Omental fat pad (tissue), 3 donors: ENCODE measurements at regions not wholly inside any gene's neighbourhood (a gene's known extent, or its start where the extent isn't known, plus 50 kb on each side); places are given as distances from the start of the nearest gene placed in this dataset.

Experiments
- ATAC-seq: fragments of 150-250 bp; one replicate; pipeline ENCODE4 v1.9.1; 2016; ENCODE audit warnings: mild to moderate bottlenecking, moderate library complexity; ENCODE audit not compliant: low FRiP score
- DNase-seq: peaks from one replicate; pipeline ENCODE4 v3.0.0-alpha.2; 2019; ENCODE audit warnings: low spot score
- TF ChIP-seq, protein P1 (sequence below), 3 donors: fragments of 450-650 bp; IDR thresholded peaks; one replicate each; pipeline ENCODE4 v1.5.1; 2016 to 2017; ENCODE audit warnings: antibody characterized with exemption in 3 of 3, mild to moderate bottlenecking in 3 of 3, moderate library complexity in 2 of 3

DNA sequence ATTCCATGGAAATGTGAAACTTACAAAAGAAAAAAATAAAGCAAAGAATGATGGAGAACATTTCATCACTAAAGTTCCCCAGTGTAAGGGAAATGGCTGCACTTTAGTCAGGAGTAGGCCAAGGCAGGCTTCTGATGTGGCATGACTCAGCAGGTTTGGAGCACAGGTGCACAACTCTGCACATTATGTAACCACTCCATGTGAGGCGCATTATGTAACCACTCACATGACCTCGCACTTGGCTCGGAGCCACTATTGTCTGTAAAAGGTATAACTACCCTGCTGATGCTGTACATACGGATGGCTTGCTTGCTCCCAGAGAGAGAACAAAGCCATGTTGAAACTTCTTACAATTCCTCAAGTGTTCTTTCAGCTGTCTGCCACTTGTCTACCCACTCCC, 727.6 kb downstream of the TRAM1L1 start:
- no peak for ATAC-seq
- TF ChIP-seq, protein P1, sequence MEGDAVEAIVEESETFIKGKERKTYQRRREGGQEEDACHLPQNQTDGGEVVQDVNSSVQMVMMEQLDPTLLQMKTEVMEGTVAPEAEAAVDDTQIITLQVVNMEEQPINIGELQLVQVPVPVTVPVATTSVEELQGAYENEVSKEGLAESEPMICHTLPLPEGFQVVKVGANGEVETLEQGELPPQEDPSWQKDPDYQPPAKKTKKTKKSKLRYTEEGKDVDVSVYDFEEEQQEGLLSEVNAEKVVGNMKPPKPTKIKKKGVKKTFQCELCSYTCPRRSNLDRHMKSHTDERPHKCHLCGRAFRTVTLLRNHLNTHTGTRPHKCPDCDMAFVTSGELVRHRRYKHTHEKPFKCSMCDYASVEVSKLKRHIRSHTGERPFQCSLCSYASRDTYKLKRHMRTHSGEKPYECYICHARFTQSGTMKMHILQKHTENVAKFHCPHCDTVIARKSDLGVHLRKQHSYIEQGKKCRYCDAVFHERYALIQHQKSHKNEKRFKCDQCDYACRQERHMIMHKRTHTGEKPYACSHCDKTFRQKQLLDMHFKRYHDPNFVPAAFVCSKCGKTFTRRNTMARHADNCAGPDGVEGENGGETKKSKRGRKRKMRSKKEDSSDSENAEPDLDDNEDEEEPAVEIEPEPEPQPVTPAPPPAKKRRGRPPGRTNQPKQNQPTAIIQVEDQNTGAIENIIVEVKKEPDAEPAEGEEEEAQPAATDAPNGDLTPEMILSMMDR (IDR thresholded peaks at IDR 0.05), result no peak

DNA sequence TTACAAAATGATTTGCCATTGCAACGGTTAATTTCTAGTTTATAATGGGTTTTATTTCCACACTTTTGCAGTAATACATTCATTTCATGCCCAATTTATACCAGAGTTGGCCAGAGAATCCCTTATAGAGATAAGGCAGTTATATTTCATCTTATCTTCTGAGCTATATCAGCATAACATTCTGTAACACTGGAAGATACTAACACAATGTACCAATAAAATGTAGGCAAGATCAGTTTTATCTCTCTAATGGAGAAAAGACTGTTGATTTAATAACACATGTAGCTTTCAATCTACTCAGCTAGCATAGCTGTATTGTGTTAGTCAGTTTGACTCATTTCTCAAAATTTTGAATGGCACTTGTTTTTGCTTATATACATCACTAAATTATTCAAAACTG, 738.6 kb downstream of the TRAM1L1 start:
- ATAC-seq, result no peak
- no peak for DNase-seq
- TF ChIP-seq, protein P1 (IDR thresholded peaks at IDR 0.05), result no peak

More for the DNA sequence above, 727.6 kb downstream of the TRAM1L1 start:
- DNase-seq, result no peak

DNA sequence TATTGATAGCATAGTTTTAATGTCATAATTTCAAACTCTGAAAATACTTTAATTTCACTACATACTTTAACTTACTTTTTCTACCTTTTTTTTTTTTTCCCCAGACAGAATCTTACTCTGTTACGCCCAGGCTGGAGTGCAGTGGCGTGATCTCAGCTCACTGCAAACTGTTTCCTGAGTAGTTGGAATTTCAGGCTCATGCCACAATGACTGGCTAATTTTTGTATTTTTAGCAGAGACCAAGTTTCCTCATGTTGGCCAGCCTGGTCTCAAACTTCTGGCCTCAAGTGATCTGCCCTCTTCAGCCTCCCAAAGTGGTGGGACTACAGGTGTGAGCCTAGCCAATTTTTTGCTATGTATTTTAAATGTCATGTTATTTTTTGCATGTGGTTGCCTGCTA, 741.6 kb downstream of the TRAM1L1 start:
- TF ChIP-seq, protein P1 (IDR thresholded peaks at IDR 0.05), result no peak
- ATAC-seq (no peak), DNase-seq (no peak)

DNA sequence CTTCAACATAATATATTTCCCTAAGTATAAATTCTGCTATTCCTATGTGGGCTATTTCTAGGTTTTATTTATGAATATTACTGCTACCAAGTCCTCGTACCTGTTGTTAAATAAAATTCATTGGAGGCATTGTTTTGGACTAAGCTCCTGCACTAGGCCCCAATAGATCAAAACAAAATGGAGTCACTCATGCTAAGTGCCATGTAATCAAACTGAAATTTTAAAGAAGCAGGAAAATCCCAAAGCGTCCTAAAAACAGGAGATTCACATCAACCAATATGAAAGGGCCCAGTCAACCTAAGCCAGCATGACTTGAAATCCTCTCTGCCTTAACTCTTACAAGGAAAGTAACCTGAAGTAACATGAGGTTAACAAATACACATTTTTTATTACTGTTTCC, 743.2 kb downstream of the TRAM1L1 start:
- TF ChIP-seq, protein P1 (IDR thresholded peaks at IDR 0.05), result no peak
- DNase-seq (no peak), ATAC-seq (no peak)

DNA sequence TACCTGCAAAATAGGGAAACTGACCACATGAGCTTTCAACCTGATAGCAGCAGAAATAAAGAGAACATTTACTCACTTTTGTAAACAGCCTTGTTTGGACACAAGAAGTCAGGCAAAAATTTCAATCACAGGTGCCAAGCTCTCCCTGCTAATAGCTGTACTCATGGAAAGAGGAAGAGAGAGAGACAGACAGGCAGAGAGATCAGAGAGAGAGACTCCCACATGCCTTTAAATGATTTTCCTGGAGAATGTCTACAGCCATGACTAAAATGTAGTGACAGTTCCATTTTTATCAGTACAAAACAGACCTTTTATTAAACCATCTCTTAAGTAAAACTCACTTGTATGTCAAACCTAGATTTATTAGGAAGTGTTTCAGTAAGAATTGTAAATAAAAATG, 752.9 kb downstream of the TRAM1L1 start:
- ATAC-seq, result no peak
- no peak for DNase-seq
- TF ChIP-seq, protein P1 (IDR thresholded peaks at IDR 0.05), result no peak

DNA sequence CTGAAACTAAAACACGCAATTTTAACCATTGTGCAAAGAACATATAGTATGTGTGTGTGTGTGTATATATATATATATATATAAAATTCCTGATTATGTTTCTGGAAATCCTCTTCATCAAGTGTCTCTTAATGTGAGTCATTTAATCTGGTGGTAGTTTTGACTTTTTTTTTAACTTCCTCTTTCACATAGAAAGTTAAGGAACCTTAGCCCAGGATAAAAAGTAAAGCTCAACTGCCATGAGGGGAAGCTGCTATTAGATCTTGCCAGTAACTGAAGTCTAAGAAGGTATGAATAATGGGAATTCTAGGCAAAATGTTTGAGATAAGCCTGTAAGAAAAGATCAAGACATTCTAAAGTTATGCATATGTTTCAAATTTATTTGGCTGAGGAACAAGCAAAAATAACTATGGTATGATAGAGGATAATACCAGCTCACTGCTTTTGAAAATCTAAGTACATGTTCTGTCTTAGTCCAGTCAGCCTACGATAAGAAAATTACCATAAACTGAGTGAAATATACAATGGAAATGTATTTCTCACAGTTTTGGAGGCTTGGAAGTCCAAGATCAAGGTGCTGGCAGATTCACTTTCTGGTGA, 757.0 kb downstream of the TRAM1L1 start:
- ATAC-seq, result no peak
- TF ChIP-seq, protein P1 (IDR thresholded peaks at IDR 0.05), result no peak
- no peak for DNase-seq

DNA sequence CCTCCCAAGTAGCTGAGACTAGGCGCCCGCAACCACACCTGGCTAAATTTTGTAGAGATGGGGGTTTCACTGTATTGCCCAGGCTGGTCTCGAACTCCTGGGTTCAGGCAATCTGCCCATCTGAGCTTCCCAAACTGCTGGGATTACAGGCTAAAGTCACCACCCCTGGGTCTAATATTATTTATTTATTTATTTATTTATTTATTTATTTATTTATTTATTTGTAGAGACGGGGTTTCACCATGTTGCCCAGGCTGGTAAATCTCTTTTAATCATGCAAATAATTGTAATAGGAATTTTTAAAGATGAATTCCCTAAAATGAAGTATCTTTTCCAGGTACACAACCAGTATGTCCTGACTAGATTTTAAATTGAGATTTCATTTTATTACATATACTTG, 761.8 kb downstream of the TRAM1L1 start:
- ATAC-seq (no peak), DNase-seq (no peak)

More for the DNA sequence above, 761.8 kb downstream of the TRAM1L1 start:
- TF ChIP-seq, protein P1 (IDR thresholded peaks at IDR 0.05), result no peak
